B cell (primary cell): ENCODE measurements at regions not wholly inside any gene's neighbourhood (a gene's known extent, or its start where the extent isn't known, plus 50 kb on each side); places are given as distances from the start of the nearest gene placed in this dataset.

ENCODE experiments used
- ATAC-seq: fragments of 200-7000 bp; cut with Tn5 transposase; one replicate; pipeline ENCODE4 v1.10.0; 2021; ENCODE audit warnings: low read depth, mild to moderate bottlenecking, moderate number of reproducible peaks, moderate library complexity
- CTCF ChIA-PET: fragments of 350-600 bp; sonication (Branson Sonifier 250); formaldehyde crosslinking; loops from one replicate; lab custom pipeline; 2021; ENCODE audit warnings: antibody characterized with exemption, inconsistent platforms; lab: Charles Lee
- POLR2A ChIA-PET: fragments of 350-600 bp; sonication (Branson Sonifier 250); formaldehyde crosslinking; loops from one replicate; lab custom pipeline; 2021; ENCODE audit warnings: antibody characterized with exemption; lab: Charles Lee
- DNase-seq: peaks from one replicate; pipeline ENCODE4 v3.0.0; 2013
- H2AFZ ChIP-seq: 2 replicates; pipeline ENCODE4 v1.6.1; 2012; ENCODE audit warnings: mild to moderate bottlenecking, low read depth, low read length; ENCODE audit not compliant: insufficient read depth, poor library complexity, severe bottlenecking
- H3K27ac ChIP-seq, 2 donors: 1 replicate in 1 of 2; 2 replicates in 1 of 2; pipeline ENCODE4 v1.5.1; 2012 to 2013; ENCODE audit warnings: low read length in 2 of 2, mild to moderate bottlenecking in 2 of 2, moderate library complexity in 1 of 2
- H3K27me3 ChIP-seq, 4 experiments: fragments of 200-600 bp in 1 of 4; sonication (generic) in 1 of 4; replicated peaks in 1 of 4; 1 replicate in 2 of 4; 2 replicates in 2 of 4; pipeline versions ENCODE4 v1.6.1 to v1.7.0; 2013 to 2016; ENCODE audit warnings: low read length in 3 of 4, mild to moderate bottlenecking in 2 of 4, mixed read lengths in 1 of 4, moderate library complexity in 1 of 4; ENCODE audit not compliant: insufficient read depth in 4 of 4, control insufficient read depth in 3 of 4; ENCODE audit errors: control extremely low read depth in 1 of 4
- H3K36me3 ChIP-seq, 2 experiments: replicated peaks in 1 of 2; 1 replicate in 1 of 2; 2 replicates in 1 of 2; pipeline versions ENCODE4 v1.6.1 to v1.7.1; 2013; ENCODE audit warnings: low read length in 1 of 2; ENCODE audit not compliant: insufficient read depth in 2 of 2, control insufficient read depth in 1 of 2; ENCODE audit errors: control extremely low read depth in 1 of 2, extremely low read depth in 1 of 2
- H3K4me1 ChIP-seq, 2 donors: fragments of 200-600 bp in 1 of 2; sonication (generic) in 1 of 2; 1 replicate in 1 of 2; 2 replicates in 1 of 2; pipeline versions ENCODE4 v1.5.1 to v1.6.1; 2013 to 2017; ENCODE audit warnings: low read length in 2 of 2; ENCODE audit not compliant: control insufficient read depth in 2 of 2, insufficient read depth in 2 of 2
- H3K4me2 ChIP-seq: replicated peaks from 2 replicates; pipeline ENCODE3; 2012; ENCODE audit warnings: mild to moderate bottlenecking, low read depth, low read length; ENCODE audit not compliant: poor library complexity, severe bottlenecking
- H3K4me3 ChIP-seq, 5 experiments: fragments of 200-600 bp in 1 of 5; sonication (generic) in 1 of 5; 1 replicate in 3 of 5; 2 replicates in 2 of 5; pipeline versions ENCODE4 v1.5.1 to v1.7.0; 2011 to 2016; ENCODE audit warnings: low read length in 4 of 5, mild to moderate bottlenecking in 4 of 5, low read depth in 2 of 5, control low read depth in 1 of 5, moderate library complexity in 1 of 5; ENCODE audit not compliant: insufficient read depth in 1 of 5; ENCODE audit errors: control extremely low read depth in 1 of 5, extremely low read depth in 1 of 5
- H3K79me2 ChIP-seq: fragments of 200-600 bp; sonication (generic); one replicate; pipeline ENCODE4 v1.6.0; 2016; ENCODE audit warnings: low read length; ENCODE audit not compliant: control insufficient read depth, insufficient read depth
- H3K9ac ChIP-seq: fragments of 200-600 bp; sonication (generic); 2 replicates; pipeline ENCODE4 v1.6.1; 2017; ENCODE audit warnings: mild to moderate bottlenecking, low read length, moderate library complexity
- H3K9me3 ChIP-seq, 3 donors: one replicate each; pipeline versions ENCODE4 v1.6.1 to v1.7.1; 2013; ENCODE audit warnings: low read length in 2 of 3; ENCODE audit not compliant: control insufficient read depth in 2 of 3, insufficient read depth in 1 of 3; ENCODE audit errors: control extremely low read depth in 1 of 3
- H4K20me1 ChIP-seq: 2 replicates; pipeline ENCODE4 v1.6.0; 2012; ENCODE audit warnings: mild to moderate bottlenecking, low read length; ENCODE audit not compliant: insufficient read depth, control insufficient read depth, poor library complexity, severe bottlenecking
- H3K27ac Mint-ChIP-seq: one replicate; pipeline ENCODE4 v1.8.0; 2021; ENCODE audit warnings: mixed read lengths
- H3K27me3 Mint-ChIP-seq: one replicate; pipeline ENCODE4 v1.8.0; 2021; ENCODE audit warnings: mixed read lengths
- H3K4me1 Mint-ChIP-seq: one replicate; pipeline ENCODE4 v1.8.0; 2021; ENCODE audit warnings: mixed read lengths
- H3K4me3 Mint-ChIP-seq: one replicate; pipeline ENCODE4 v1.8.0; 2021; ENCODE audit warnings: mixed read lengths
- H3K9me3 Mint-ChIP-seq: one replicate; pipeline ENCODE4 v1.8.0; 2022; ENCODE audit warnings: mixed read lengths; ENCODE audit not compliant: insufficient read depth
- CTCF ChIP-seq: fragments of 200-600 bp; IDR thresholded peaks from one replicate; pipeline ENCODE4 v1.8.0; 2022; ENCODE audit warnings: antibody characterized with exemption, mild to moderate bottlenecking
- EZH2 ChIP-seq: IDR thresholded peaks from 2 replicates; pipeline ENCODE4 v1.6.1; 2012; ENCODE audit warnings: borderline replicate concordance, low read depth, mild to moderate bottlenecking, moderate library complexity, low read length; ENCODE audit not compliant: insufficient read depth, poor library complexity, severe bottlenecking
- whole genome bisulfite sequencing: methylation state at CpG from one replicate; pipeline ENCODE4 v1.1.5; 2013; ENCODE audit warnings: missing lambda C conversion rate; ENCODE audit not compliant: insufficient coverage; 5-methylcytosine and 5-hydroxymethylcytosine counted together
- intact Hi-C: fragments of 100-400 bp; cut with micrococcal nuclease; formaldehyde crosslinking; loops from one replicate; pipeline ENCODE4 v1.10.0; 2022

- ChIA-PET POLR2A (interaction anchor here (0.7 kb wide), 1 partner anchor 47 kb away, joined by 3 read pairs; no protein-coding TSS in a partner anchor), CTCF (no interaction called here)
- H3K4me1 ChIP-seq: peaks cover 0 to 2% of the 10 kb centered on the region in 2 donors
- Mint-ChIP-seq H3K27me3 (peaks cover 5% of the 10 kb centered on the region), H3K27ac (no peak overlapping the region), H3K4me1 (peaks cover under 1% of the 10 kb centered on the region), H3K4me3 (no peak overlapping the region), H3K9me3 (no peaks in the 10 kb centered on the region)
- H3K9ac ChIP-seq: no peak overlapping the region
- no peaks in the 10 kb centered on the region for H3K79me2 ChIP-seq
- H3K27ac ChIP-seq: no peak overlapping the region
- intact Hi-C loops: no loop called here
- WGBS: no CpG with 5 or more reads among the region's 3 CpGs
- H2AFZ ChIP-seq: no peak overlapping the region
- no peaks in the 10 kb centered on the region for H3K9me3 ChIP-seq
- H3K27me3 ChIP-seq: no peaks in the 10 kb centered on the region
- TF ChIP-seq CTCF: no peak
- no peak for TF ChIP-seq EZH2
- no peak for ATAC-seq
- DNase-seq: no peak
- H3K4me3 ChIP-seq: no peak overlapping the region
- H3K36me3 ChIP-seq: no peaks in the 10 kb centered on the region
- no peaks in the 10 kb centered on the region for H4K20me1 ChIP-seq
- H3K4me2 ChIP-seq: no peak overlapping the region
Measured at GRCh38 chr3:167876620-167877281, 141.2 kb downstream of the SERPINI1 start.
